Testis (tissue), 2 donors: ENCODE measurements at regions not wholly inside any gene's neighbourhood (a gene's known extent, or its start where the extent isn't known, plus 50 kb on each side); places are given as distances from the start of the nearest gene placed in this dataset.

ENCODE experiments used
- DNase-seq: peaks from one replicate; pipeline ENCODE4 v3.0.0-alpha.2; 2019
- H3K27ac ChIP-seq, 2 donors: fragments of 200-600 bp; sonication (generic); one replicate each; pipeline ENCODE4 v1.5.1; 2019
- H3K27me3 ChIP-seq: fragments of 200-600 bp; sonication (generic); one replicate; pipeline ENCODE4 v1.5.1; 2019
- H3K36me3 ChIP-seq: fragments of 200-600 bp; sonication (generic); one replicate; pipeline ENCODE4 v1.5.1; 2017; ENCODE audit warnings: low read depth; ENCODE audit errors: missing control alignments
- H3K4me1 ChIP-seq: fragments of 200-600 bp; sonication (generic); one replicate; pipeline ENCODE4 v1.5.1; 2019
- H3K4me3 ChIP-seq, 2 donors: fragments of 200-600 bp; sonication (generic); one replicate each; pipeline ENCODE4 v1.5.1; 2017 to 2019
- H3K9me3 ChIP-seq: fragments of 200-600 bp; sonication (generic); one replicate; pipeline ENCODE4 v1.5.1; 2017
- CTCF ChIP-seq, 3 experiments: fragments of 450-650 bp in 2 of 3; fragments of 200-600 bp in 1 of 3; sonication (generic) in 1 of 3; IDR thresholded peaks; one replicate each; pipeline ENCODE4 v1.5.1; 2016 to 2019; ENCODE audit warnings: antibody characterized with exemption in 3 of 3, mild to moderate bottlenecking in 2 of 3, moderate library complexity in 1 of 3
- POLR2A ChIP-seq: fragments of 450-650 bp; IDR thresholded peaks from one replicate; pipeline ENCODE4 v1.6.1; 2017; ENCODE audit warnings: antibody characterized with exemption, mild to moderate bottlenecking, moderate library complexity
- WGBS, 2 donors: methylation state at CpG; one replicate each; pipeline ENCODE4 v1.1.5; 2018; 5-methylcytosine and 5-hydroxymethylcytosine counted together
- intact Hi-C: fragments of 100-400 bp; cut with DNase I; formaldehyde crosslinking; loops from one replicate; pipeline ENCODE4 v1.15.1; 2023; ENCODE audit warnings: low total_unique reads

- Histone ChIP-seq H3K36me3 (no peaks in the 10 kb centered on the region), H3K27me3 (no peaks in the 10 kb centered on the region), H3K4me1 (peaks cover 2% of the 10 kb centered on the region), H3K27ac (no peak overlapping the region), H3K9me3 (no peaks in the 10 kb centered on the region), H3K4me3 (no peak overlapping the region)
- no peak for DNase-seq
- 94% methylated on average over 19 to 21 of the region's 21 CpGs for WGBS, 2 donors
- intact Hi-C loops: no loop called here
- TF ChIP-seq POLR2A: no peak
- no peak for TF ChIP-seq CTCF (IDR thresholded peaks at IDR 0.05)
These were observed 138.1 kb upstream of the C14orf180 start for GRCh38 chr14:104441275-104442106.

- H3K36me3 ChIP-seq: no peaks in the 10 kb centered on the region
- intact Hi-C loops: no loop called here
- H3K9me3 ChIP-seq: no peaks in the 10 kb centered on the region
- H3K4me3 ChIP-seq: no peak overlapping the region
- no peak for DNase-seq
- no peaks in the 10 kb centered on the region for H3K4me1 ChIP-seq
- WGBS, 2 donors: 88 to 95% methylated on average over 7 to 13 of the region's 19 CpGs
- no peaks in the 10 kb centered on the region for H3K27me3 ChIP-seq
- H3K27ac ChIP-seq: no peak overlapping the region
- no peak for TF ChIP-seq CTCF (IDR thresholded peaks at IDR 0.05)
These were observed 137.4 kb upstream of the C14orf180 start for GRCh38 chr14:104442107-104442551.

- H3K4me1 ChIP-seq: no peaks in the 10 kb centered on the region
- 71 to 85% methylated on average over 8 to 14 of the region's 14 CpGs for whole genome bisulfite sequencing, 2 donors
- H3K36me3 ChIP-seq: no peaks in the 10 kb centered on the region
- no peak for DNase-seq
- no peaks in the 10 kb centered on the region for H3K9me3 ChIP-seq
- no peaks in the 10 kb centered on the region for H3K27me3 ChIP-seq
- H3K4me3 ChIP-seq: no peak overlapping the region
- H3K27ac ChIP-seq: no peak overlapping the region
- no peak for TF ChIP-seq POLR2A
- TF ChIP-seq CTCF (IDR thresholded peaks at IDR 0.05): no peak
- intact Hi-C loops: no loop called here
These were observed 136.8 kb upstream of the C14orf180 start for GRCh38 chr14:104442631-104443390.

DNA sequence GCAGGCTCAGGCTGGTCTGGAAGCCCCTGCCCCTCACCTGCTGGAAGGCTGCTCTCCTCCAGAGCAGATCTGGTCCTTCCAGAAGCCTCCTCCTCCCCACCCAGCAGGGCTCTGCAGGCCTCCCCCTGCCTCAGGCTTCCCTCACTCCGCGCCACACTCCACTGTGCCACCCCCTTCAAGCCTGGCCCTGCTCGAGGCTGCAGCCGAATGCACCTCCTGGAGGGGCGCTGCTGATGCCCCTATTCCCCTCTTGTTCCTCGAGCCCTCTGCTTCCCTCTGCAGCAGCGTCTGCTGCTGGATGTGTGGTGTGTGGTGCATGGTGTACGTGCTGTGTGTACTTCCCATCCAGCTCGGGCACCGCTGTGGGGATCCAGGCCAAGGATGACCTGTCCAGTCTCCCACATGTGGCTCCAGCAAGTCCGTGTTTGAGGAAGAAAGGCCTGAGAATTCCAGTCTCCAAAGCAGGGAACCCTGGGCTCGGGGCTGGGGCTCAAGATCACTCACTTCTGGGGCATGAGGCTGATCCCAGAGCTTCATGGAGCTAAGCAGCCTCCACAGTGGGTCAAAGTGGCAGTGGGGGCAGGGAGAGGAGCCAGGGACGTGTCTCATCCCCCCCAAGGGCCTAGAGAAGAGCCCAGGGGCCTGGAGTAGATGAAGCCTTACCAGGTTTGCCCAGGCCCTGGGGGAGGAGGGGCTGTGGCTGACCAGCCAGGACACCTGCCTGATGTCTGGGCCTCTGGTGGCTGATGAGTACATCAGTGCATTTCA lies 136.0 kb upstream of the C14orf180 start:
- intact Hi-C loops: no loop called here

More for the DNA sequence above, 136.0 kb upstream of the C14orf180 start:
- Histone ChIP-seq H3K27me3 (no peaks in the 10 kb centered on the region), H3K4me1 (no peaks in the 10 kb centered on the region), H3K36me3 (no peaks in the 10 kb centered on the region), H3K9me3 (no peaks in the 10 kb centered on the region), H3K4me3 (no peak overlapping the region), H3K27ac (no peak overlapping the region)
- whole genome bisulfite sequencing, 2 donors: 73 to 81% methylated on average over 9 to 13 of the region's 13 CpGs
- DNase-seq: no peak
- TF ChIP-seq POLR2A (no peak), CTCF (IDR thresholded peaks at IDR 0.05) (no peak)
